NCI-H1930 (cell line): ENCODE measurements at regions not wholly inside any gene's neighbourhood (a gene's known extent, or its start where the extent isn't known, plus 50 kb on each side); places are given as distances from the start of the nearest gene placed in this dataset.
"Not testable (repeated sequence)": the region's sequence is repeated elsewhere in the genome, so short reads cannot be mapped to it uniquely, and the experiment has no call there.

Experiments used
- DNase-seq, 2 experiments: peaks; one replicate each; lab custom pipeline; 2025; lab: John Stamatoyannopoulos, UW

DNA sequence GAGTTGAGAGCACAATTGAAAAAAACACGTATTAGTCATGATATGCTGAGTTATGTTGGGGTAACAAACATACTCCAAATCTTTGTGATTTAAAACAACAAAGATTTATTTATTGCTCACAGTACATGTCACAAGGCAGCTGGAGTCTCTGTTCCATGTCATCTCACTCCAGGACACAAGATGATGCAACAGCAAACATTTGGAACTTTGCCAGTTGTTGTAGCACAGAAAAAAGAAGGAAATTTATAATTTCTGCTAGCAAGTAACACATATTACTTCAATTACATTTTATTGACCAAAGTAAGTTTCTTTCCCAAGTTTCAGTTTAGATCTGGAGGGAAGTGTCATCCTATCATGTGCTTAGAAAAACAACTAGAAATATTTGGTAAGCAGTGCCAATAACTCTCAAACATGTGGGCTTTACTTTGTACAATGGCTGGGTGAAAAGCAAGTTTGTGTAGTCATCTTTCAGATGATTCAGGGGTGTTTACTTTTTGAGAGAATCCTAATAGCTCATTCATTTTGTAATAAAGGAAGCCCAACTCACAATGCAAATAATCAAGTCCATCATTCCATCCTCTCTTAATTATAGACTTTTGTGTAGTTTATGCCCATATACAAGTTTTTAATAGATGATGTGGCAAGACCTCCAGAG, 452.3 kb downstream of the ZIC3 start:
- DNase-seq, result peak; percentile 37 to 77

DNA sequence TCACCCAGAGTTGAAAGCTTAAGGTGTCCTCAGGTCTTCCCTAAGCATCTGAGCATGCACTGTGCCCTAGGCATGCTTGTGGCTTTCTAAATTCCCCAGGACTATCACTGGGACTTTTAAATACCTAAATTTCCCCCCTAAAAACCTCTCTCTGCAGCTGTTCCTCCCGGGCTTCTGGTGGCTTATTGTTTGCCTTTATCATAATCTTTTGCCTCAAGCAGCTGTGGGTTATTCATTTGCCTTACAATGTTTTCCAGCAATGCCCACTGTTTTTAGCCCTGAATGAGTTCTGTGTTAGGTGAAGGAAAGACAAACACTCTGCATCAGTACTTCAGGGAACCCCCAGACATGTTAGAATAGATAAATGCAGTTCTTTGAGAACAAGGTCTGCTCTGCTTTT, 455.0 kb downstream of the ZIC3 start:
- no peak for DNase-seq

DNA sequence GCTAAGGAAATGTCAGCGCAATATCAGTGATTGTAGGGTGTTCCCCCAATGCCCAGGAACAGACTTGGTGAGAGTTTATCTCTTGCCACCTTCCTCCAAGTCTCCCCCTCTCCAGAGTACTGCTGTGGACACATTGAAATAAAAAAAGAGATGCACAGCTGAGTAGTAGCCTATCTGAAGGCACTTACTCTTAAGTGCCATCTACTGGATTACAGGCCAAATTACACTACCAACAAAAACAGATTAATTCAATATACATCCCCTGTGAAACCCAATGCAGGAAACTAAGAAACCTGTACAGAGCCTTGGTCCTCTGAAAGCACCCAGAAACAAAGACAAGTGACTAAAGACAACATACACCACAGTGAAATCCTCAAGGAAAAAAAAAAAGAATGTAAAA, 460.3 kb downstream of the ZIC3 start:
- DNase-seq, result peak in 1 of 2 experiments; percentile 5

DNA sequence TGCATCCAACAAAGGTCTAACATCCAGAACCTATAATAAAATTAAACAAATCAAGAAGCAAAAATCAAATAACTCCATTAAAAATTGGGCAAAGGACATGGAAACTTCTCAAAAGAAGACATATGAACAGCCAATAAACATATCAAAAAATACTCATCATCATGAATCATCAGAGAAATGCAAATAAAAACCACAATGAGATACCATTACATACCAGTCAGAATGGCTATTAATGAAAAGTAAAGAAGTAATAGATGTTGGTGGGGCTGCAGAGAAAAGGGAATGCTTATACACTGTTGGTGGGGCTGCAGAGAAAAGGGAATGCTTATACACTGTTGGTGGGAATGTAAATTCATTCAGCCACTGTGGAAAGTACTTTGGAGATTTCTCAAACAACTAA, 465.8 kb downstream of the ZIC3 start:
- no peak for DNase-seq

DNA sequence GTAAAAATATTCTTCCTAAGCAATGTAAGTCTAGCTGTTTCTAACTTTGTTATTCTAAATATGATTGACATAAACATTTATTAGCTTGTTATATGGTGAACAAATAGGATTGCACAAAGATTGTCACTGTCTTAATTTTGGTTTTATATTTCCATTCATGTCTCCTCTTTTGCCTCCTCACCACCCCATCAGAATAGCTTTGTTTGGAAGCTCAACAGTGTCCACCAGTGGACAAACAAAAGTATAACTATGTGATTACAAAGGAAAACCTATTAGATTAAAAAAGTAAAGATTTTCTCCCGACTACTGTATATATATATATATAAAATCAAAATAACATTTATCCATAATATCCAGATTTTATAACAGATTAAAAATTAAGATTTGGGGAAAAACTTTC, 468.2 kb downstream of the ZIC3 start:
- no peak for DNase-seq

DNA sequence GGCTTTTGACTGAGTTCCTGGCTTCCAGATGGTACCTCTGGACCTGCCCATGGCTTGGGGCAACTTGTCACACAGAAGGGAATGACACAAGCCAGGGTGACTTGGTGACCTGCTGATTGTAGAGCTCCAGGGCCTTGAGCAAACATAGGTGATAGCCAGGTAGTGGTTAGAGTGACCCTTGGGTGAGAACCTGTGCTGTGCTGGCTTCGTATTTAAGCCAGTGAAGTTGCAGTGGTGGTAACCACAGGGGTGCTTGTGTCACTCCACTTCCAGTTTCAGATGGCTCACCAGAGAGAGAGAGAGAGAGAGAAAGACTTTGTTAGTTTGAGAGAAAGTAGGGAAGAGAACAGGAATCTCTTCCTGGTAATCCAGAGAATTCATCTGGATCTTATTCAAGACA, 471.6 kb downstream of the ZIC3 start:
- no peak for DNase-seq

DNA sequence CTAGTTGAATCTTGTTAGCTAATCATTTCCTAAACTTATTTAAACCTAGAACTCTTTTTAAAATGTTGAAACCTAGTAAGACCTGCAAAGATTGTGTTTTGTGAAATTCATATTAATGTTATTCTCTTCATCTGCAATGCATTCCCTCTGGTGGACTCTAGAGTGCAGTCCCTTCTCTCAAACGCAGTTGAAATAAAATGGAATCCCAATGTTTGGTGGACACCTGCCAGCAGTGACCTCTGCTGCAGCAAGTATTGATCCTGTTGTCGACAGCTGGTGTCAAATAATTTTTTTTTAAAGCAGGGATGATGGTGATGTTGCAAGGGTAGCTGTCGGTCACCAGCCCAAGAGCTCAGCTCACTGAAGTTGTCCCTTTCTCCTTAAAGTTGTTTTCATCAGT, 492.0 kb downstream of the ZIC3 start:
- DNase-seq, result no peak

DNA sequence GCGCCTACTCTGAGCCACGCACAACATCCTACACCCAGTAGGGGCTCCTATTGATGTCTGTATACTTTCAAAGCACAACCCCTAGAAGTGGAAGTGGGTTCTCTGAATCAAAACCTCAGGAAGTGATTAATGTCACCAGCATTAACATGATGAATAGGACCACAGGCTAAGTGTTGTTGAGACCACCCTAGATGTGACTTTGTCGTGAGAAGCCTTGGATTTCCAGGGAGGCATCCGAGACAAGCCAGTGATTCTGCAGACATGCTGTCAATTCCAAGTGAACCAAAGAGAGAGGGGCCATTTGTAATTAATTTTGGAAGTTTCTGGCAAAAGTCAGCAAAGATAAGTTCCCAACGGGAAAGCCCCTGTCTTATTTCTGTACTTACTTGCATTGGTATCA, 493.0 kb downstream of the ZIC3 start:
- no peak for DNase-seq

DNA sequence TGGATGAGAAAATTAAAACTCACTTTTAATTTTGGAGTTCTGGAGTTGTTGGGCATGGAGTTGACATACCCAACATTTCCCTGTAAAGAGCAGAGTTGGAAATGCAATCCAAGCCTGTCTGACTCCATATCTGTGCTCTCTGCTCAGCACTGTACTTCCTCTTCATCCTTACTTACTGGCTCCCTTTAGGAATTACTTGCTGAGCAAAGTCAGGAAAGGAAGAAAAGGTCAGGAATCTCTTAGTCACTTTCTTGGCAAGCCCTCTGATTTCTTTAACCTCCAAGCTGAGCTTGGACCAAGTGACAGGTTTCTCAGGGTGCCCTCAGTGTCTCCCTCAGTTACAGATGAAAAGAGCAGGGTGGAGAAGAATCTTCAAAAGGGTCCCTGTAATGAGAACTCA, 501.5 kb downstream of the ZIC3 start:
- no peak for DNase-seq

DNA sequence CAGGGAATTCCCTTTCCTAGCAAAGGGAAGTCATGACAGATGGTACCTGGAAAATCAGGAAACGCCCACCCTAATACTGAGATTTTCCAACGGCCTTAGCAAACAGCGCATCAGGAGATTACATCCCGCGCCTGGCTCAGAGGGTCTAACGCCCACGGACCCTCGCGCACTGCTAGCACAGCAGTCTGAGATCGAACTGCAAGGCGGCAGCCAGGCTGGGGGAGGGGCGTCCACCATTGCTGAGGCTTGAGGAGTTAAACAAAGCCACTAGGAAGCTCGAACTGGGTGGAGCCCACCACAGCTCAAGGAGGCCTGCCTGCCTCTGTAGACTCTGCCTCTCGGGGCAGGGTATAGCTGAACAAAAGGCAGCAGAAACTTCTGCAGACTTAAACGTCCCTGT, 507.7 kb downstream of the ZIC3 start:
- DNase-seq, result no peak

DNA sequence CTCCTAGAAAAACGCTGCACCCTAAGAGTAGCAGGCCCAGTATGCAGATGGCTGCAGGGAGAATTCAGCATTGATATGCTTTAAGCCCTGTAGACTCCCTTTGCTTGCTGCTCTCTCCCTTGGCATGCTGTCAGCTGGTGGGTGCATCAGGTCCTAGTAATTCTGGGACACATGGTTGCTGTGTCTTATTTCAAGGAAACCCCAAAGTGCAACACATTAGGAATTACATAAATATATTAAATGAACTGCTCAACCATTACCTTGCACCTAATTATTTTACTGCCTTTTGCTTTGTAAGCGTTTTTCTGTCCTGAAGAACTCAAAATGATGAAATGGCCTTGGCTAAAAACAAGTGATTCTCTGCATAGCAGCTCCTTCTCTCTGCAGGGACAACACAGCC, 516.3 kb downstream of the ZIC3 start:
- DNase-seq, result no peak

DNA sequence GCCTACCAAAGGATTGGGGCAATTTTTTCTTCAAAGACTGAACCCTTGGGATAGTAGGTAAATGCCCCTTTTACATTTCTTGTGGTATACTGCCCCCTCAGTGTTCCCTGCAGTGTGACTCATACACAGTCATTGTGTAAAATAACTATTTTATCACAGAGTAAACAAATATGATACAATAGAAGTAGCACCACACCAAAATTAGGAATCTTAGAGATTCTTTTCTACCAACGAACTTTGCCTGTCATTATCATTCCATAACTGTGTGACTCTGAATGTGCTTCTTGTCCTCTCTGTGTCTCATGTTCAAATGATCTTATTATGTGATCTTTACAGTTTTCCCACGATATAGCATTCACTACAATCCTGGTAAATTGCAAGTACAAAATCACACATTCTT, 517.0 kb downstream of the ZIC3 start:
- DNase-seq, result no peak

DNA sequence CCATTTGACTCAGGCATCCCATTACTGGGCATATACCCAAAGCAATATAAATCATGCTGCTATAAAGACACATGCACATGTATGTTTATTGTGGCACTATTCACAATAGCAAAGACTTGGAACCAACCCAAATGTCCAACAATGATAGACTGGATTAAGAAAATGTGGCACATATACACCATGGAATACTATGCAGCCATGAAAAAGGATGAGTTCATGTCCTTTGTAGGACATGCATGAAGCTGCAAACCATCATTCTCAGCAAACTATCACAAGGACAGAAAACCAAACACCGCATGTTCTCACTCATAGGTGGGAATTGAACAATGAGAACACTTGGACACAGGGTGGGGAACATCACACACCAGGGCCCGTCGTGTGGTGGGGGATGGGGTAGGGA, 545.0 kb downstream of the ZIC3 start:
- not testable (repeated sequence) for DNase-seq

DNA sequence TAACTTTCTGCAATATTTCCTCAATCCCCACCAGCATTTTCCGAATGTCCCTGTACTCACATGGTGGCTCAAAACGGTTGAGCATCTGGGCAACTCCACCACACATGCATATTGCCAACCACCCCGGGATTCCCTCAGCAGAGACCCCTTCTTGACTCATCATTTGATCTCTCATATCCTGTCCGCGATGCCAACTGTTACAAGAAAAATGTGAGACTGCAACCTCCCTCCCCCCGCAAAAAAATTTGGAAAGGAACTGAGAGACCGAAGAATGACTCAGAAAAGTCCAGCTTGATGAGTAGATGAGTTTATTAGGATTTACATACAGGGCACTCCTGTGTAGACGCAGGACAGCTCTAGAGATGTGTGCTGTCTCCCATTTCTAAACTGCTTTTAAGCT, 561.4 kb downstream of the ZIC3 start:
- no peak for DNase-seq

DNA sequence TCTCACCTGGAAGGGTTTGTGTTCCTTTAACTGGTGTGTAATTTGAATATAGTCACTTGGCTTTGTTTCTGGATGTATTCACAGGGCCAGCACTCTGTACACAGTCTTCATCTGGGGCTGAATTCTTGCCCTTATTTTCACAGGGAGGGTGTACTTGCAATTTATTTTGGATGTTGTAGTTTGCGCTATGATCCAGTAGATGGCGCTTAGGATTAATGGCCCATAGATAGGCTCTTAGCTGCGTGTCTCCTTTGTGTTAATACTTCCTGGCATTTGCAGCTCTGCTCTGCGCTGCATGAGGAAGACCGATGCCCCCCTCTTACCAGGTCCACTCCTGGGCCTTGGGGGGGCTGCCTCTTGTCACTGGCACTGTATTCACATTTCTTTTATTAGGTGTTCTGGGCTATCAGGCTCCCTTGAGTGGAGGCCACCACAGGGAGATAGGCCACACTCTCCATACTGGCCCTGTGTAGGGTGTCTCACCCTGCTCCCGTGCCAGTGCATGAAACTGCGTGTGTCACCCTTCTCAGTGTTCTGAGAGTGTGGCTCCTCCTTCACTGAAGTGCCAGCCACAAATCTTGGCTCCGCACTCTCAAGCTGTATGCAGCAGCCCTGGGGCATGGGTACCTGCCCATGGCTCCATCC, 562.2 kb downstream of the ZIC3 start:
- DNase-seq, result peak; percentile 14 to 23

DNA sequence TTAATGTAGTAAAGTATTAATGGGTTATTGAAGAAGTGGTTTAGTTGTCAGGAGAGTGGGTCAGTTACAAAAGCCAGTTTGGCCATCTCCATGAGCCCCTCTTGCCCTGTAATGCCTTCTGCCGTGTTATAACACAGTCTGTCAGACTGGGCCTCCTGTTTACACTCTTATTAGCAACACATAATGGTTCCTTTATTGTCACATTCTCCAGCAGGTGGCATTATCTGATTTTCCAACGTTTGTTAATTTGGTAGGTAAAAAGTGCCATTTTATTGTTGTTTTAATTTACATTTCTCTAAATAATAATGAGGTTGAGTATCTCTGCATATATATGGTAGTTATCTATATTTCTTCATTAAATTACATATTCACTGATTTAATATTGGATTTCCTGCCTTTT, 560.8 kb downstream of the FGF13 start:
- DNase-seq, result no peak

DNA sequence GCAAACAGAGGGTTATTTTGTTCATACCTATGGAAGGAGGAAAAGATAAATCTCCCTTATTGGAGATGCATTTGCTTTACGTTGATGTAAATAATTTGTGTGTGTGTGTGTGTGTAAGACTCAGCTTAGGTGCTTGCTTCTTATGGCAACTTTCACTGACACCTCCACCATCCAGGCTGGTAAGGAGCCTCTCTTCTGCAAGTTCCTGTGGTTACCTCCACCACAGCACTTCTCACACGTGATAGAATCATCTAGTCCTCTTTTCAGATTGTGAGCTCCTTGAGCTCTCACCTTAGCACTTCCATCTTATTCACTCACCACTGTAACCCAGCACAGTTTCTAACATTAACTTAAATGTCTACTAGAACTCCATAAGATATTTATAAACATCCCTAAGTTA, 553.7 kb downstream of the FGF13 start:
- DNase-seq, result no peak

DNA sequence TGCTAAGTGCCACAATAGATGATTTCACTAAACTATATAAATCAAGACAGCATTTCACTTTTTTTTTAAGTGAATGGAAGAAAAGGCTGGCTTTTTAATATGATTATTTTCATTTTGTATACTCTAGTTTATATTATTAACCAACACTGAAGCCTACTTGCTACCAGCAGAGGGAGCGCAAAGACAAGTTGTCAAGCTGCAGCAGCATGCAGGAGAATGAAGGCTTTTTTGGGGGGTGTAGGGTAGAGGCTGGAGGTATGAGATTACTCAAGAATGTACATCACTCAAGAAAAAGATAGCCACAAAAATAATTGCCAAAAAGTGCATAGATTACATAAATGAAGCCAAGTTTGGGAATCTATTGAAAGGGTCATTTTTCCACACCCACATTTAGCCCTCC, 519.5 kb downstream of the FGF13 start:
- DNase-seq, result no peak

DNA sequence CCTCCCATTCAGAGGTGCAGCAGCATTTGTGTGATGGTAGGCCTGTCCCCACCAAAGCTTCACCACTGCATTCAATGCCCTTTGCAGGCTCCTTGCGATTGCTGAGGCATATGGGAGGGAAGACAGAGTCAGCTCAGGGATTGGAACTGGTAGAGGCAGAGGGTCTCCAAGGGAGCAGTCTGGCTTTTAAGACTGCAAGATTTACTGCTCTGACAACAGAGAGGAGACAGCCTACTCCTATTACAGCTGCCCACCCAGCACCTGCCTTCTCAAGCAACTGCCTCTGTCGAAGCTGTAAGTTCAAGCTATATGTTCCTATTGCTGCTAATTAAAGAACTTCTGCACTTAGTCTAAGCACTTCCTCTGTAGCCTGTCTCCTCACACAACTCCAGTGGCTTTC, 481.8 kb downstream of the FGF13 start:
- no peak for DNase-seq

DNA sequence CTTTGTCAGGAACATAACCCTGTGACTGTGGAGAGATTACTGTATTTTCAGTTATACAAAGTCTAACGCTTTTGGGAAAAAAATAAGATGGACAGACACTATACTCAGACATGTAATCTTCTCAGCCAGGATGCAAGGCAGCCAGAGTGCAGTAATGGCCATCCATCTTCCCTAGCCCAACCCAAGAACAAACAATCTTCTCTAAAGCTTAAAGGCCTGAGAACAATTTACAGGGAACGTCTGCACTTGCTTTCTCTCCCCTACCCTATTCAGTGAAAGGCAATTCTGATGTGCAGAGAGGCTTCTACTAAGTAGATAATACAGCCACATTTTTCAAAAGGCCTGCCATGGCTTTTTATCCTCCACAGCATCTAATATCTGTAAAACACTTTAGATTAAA, 471.3 kb downstream of the FGF13 start:
- DNase-seq, result no peak

DNA sequence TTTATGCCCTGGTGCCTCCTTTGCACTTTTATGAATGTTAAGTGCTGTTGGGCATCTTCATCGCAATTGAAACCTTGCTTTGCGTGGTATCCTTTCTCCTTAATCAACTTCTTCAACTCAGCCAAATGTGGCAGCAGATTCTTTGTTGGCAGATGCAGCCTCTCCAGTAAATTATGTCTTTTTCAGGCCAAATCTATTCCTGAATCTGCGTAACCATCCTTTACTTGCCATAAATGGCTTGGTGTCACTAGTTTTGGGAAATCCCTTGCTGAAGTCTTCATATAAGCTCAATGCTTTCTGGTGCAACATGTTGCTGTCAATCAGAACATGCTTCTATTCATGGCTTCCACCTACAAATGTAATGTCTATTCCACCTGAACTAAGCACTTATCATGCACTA, 457.5 kb downstream of the FGF13 start:
- no peak for DNase-seq

DNA sequence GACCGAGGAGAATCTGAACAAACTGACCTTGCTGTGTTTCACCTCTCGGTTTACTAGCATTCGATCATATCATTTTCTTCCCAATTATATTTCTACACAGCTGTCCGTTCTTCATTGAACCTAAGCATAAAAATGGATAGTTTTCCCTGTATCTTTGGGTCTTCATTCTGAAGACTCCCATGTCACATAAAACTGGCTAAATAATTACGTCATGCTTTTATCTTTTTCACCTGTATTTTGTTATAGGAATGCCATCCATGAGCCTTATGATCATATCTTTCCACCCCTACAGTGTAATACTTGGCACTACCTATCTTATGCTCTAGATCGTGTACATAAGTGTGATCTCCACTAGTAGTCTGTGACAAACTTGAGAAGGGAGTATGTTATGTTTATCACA, 456.1 kb downstream of the FGF13 start:
- DNase-seq, result no peak

DNA sequence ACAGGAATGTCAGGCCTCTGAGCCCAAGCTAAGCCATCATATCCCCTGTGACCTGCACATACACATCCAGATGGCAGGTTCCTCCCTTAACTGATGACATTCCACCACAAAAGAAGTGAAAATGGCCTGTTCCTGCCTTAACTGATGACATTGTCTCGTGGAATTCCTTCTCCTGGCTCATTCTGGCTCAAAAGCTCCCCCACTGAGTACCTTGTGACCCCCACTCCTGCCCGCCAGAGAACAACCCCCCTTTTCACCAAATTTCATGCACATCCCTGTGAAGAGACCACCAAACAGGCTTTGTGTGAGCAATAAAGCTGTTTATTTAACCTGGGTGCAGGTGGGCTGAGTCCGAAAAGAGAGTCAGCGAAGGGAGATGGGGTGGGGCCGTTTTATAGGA, 447.4 kb downstream of the FGF13 start:
- not testable (repeated sequence) for DNase-seq

DNA sequence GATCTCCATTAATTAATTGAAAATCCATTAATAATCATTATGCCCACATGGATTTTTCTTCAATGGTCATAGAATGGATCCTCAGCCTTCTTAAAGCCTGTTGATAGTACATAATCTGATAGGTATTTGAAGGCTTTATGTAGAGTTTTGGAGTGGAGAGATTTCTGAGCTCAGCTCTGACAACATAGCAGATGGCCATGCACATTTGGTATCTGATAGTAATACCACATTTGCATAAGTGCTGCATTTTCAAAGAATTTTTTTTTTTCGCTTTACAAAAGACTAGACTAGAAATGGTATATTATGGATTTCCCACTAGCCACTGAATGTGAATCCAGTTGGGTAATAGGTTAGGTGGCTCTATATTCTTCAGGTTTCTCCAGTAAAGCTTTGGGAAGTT, 440.6 kb downstream of the FGF13 start:
- no peak for DNase-seq
